SU-DHL-6 (cell line): ENCODE measurements at regions not wholly inside any gene's neighbourhood (a gene's known extent, or its start where the extent isn't known, plus 50 kb on each side); places are given as distances from the start of the nearest gene placed in this dataset.

Source experiments
- H2AFZ ChIP-seq: fragments of 200-600 bp; sonication (generic); 2 replicates; pipeline ENCODE4 v1.6.1; 2014; ENCODE audit warnings: low read depth, mild to moderate bottlenecking, moderate library complexity, mixed read lengths, antibody characterized with exemption, low read length; ENCODE audit not compliant: severe bottlenecking
- H3F3A ChIP-seq: fragments of 200-600 bp; shearing (Covaris generic); 2 replicates; pipeline ENCODE4 v1.6.0; 2016; ENCODE audit warnings: antibody characterized with exemption, mild to moderate bottlenecking; ENCODE audit not compliant: insufficient read depth
- H3K27ac ChIP-seq: fragments of 200-600 bp; sonication (generic); 2 replicates; pipeline ENCODE4 v1.5.1; 2016; ENCODE audit warnings: low read depth, mild to moderate bottlenecking, low read length, moderate library complexity, mixed read lengths
- H3K27me3 ChIP-seq: fragments of 200-600 bp; sonication (generic), shearing (Covaris generic); 2 replicates; pipeline ENCODE4 v1.6.0; 2014; ENCODE audit warnings: mild to moderate bottlenecking, low read length
- H3K36me3 ChIP-seq: fragments of 200-600 bp; sonication (generic); 2 replicates; pipeline ENCODE4 v1.6.1; 2014; ENCODE audit warnings: mild to moderate bottlenecking, low read length, mixed read lengths
- H3K4me2 ChIP-seq: fragments of 300-600, 200-600 bp; shearing (Covaris generic), sonication (generic); 2 replicates; pipeline ENCODE4 v1.6.0; 2014; ENCODE audit warnings: low read length, low read depth, mild to moderate bottlenecking; ENCODE audit not compliant: poor library complexity, severe bottlenecking
- H3K4me3 ChIP-seq: fragments of 200-600 bp; sonication (generic); 2 replicates; pipeline ENCODE4 v1.5.1; 2014; ENCODE audit warnings: antibody characterized with exemption, low read length, mild to moderate bottlenecking, mixed read lengths; ENCODE audit not compliant: insufficient read depth, poor library complexity, severe bottlenecking
- H3K79me2 ChIP-seq: fragments of 200-600 bp; sonication (generic); 2 replicates; pipeline ENCODE4 v1.6.1; 2014; ENCODE audit warnings: mild to moderate bottlenecking, low read length, moderate library complexity; ENCODE audit not compliant: insufficient read depth
- H3K9ac ChIP-seq: fragments of 200-600 bp; sonication (generic); 2 replicates; pipeline ENCODE4 v1.7.0; 2014; ENCODE audit warnings: mild to moderate bottlenecking, low read length
- H3K9me2 ChIP-seq: fragments of 200-600 bp; sonication (generic); replicated peaks from 2 replicates; pipeline ENCODE4 v1.6.1; 2014; ENCODE audit warnings: low read length; ENCODE audit not compliant: insufficient read depth
- H3K9me3 ChIP-seq: fragments of 200-600 bp; sonication (generic); 2 replicates; pipeline ENCODE4 v1.6.1; 2014; ENCODE audit warnings: low read length, mixed read lengths; ENCODE audit not compliant: insufficient read depth
- H4K20me1 ChIP-seq: fragments of 200-600 bp; sonication (generic); 2 replicates; pipeline ENCODE4 v1.6.1; 2014; ENCODE audit warnings: low read depth, mild to moderate bottlenecking, antibody characterized with exemption, low read length, moderate library complexity, mixed read lengths
- EZH2phosphoT487 ChIP-seq: fragments of 200-600 bp; sonication (generic), shearing (Covaris generic); conservative IDR thresholded peaks from 2 replicates; pipeline ENCODE4 v1.6.1; 2018; ENCODE audit warnings: mild to moderate bottlenecking, antibody characterized with exemption, low read length, moderate library complexity, mixed read lengths
- TF ChIP-seq, protein P1 (sequence below): fragments of 200-600 bp; sonication (generic); IDR thresholded peaks from one replicate; pipeline ENCODE4 v1.5.1; 2017; ENCODE audit warnings: antibody characterized with exemption, mild to moderate bottlenecking, low read length, moderate library complexity; ENCODE audit not compliant: insufficient read depth, poor library complexity, severe bottlenecking

DNA sequence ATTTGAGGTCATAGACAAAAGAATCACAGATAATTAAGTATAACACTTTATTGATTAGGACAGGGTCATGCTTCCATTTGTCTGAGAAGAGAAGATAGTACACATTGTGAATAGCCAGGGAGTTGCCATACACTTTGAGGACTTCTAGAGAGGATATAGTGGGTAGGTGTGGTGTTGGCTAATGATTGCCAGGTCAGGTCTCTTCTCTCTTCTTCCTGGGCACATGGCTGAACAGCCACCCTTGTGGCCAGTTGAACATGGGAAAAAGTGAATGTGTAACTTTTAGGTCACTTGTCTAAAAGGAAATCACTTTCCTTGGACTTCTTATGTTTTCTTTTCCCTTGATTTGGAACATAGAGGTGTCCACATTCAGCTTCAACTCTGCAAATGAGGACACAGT, 772.1 kb upstream of the MAP3K7 start:
- no peak overlapping the region for H3K9ac ChIP-seq
- H3K36me3 ChIP-seq: no peaks in the 10 kb centered on the region
- no peaks in the 10 kb centered on the region for H3K9me3 ChIP-seq
- no peaks in the 10 kb centered on the region for H3K27me3 ChIP-seq
- H2AFZ ChIP-seq: no peak overlapping the region
- no peak overlapping the region for H3K4me2 ChIP-seq
- no peaks in the 10 kb centered on the region for H3F3A ChIP-seq
- no peak overlapping the region for H3K27ac ChIP-seq
- TF ChIP-seq, protein P1, sequence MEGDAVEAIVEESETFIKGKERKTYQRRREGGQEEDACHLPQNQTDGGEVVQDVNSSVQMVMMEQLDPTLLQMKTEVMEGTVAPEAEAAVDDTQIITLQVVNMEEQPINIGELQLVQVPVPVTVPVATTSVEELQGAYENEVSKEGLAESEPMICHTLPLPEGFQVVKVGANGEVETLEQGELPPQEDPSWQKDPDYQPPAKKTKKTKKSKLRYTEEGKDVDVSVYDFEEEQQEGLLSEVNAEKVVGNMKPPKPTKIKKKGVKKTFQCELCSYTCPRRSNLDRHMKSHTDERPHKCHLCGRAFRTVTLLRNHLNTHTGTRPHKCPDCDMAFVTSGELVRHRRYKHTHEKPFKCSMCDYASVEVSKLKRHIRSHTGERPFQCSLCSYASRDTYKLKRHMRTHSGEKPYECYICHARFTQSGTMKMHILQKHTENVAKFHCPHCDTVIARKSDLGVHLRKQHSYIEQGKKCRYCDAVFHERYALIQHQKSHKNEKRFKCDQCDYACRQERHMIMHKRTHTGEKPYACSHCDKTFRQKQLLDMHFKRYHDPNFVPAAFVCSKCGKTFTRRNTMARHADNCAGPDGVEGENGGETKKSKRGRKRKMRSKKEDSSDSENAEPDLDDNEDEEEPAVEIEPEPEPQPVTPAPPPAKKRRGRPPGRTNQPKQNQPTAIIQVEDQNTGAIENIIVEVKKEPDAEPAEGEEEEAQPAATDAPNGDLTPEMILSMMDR: no peak
- no peak for TF ChIP-seq EZH2phosphoT487
- no peaks in the 10 kb centered on the region for H3K79me2 ChIP-seq
- no peak overlapping the region for H3K4me3 ChIP-seq
- no peaks in the 10 kb centered on the region for H4K20me1 ChIP-seq
- no peaks in the 10 kb centered on the region for H3K9me2 ChIP-seq

DNA sequence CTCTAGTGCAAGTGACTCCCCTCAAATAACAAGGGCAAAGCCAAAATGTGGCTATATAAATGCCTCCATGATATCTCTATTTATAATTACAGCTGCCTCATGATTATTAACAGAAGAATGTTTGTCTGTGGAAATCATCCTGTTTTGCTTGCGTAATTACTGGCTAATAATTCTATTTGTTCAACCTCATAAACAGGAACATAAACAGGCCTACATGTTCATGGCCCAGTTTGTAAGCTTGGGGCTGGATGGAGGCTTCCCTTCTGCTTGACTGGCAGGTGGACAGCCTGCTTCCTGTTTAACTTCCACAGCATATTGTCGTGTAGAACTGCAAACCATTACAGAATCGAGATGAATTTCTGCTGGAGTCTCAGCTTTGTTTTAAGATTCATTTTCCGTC, 766.0 kb upstream of the MAP3K7 start:
- Histone ChIP-seq H3K9ac (no peak overlapping the region), H3F3A (no peaks in the 10 kb centered on the region), H3K4me2 (no peak overlapping the region), H2AFZ (no peak overlapping the region), H4K20me1 (no peaks in the 10 kb centered on the region), H3K9me2 (no peaks in the 10 kb centered on the region), H3K4me3 (no peak overlapping the region), H3K36me3 (no peaks in the 10 kb centered on the region), H3K27me3 (no peaks in the 10 kb centered on the region), H3K27ac (no peak overlapping the region), H3K79me2 (no peaks in the 10 kb centered on the region), H3K9me3 (no peaks in the 10 kb centered on the region)
- TF ChIP-seq, protein P1: no peak
- no peak for TF ChIP-seq EZH2phosphoT487

DNA sequence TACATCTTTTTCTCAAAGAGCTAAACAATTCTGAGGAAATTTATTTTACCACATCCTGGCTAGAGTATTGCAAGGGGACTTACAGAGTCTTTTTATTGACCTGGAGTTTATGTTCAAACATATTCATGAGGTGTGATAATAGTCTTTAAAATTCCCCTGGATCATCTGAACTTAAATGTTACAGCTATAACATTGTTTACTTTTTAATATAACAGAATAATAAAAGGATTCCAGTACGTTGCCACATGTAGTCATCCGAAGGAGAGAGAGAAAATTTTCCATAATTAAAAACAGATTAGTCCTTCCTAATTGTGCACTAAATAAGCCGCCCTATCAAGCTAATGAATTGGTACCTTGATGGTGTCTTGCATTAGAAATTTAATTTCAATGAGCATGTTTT, 765.4 kb upstream of the MAP3K7 start:
- H3K4me3 ChIP-seq: no peak overlapping the region
- H3K9me3 ChIP-seq: no peaks in the 10 kb centered on the region
- H3K9ac ChIP-seq: no peak overlapping the region
- H3K79me2 ChIP-seq: no peaks in the 10 kb centered on the region
- H3K27me3 ChIP-seq: no peaks in the 10 kb centered on the region
- H3K27ac ChIP-seq: no peak overlapping the region
- H3K4me2 ChIP-seq: no peak overlapping the region
- no peak overlapping the region for H2AFZ ChIP-seq
- TF ChIP-seq, protein P1: no peak
- no peak for TF ChIP-seq EZH2phosphoT487
- H4K20me1 ChIP-seq: no peaks in the 10 kb centered on the region
- no peaks in the 10 kb centered on the region for H3F3A ChIP-seq
- H3K36me3 ChIP-seq: no peaks in the 10 kb centered on the region
- H3K9me2 ChIP-seq: no peaks in the 10 kb centered on the region
